Breast epithelium (tissue), 3 donors: ENCODE measurements at regions not wholly inside any gene's neighbourhood (a gene's known extent, or its start where the extent isn't known, plus 50 kb on each side); places are given as distances from the start of the nearest gene placed in this dataset.

Experiments used
- CTCF ChIP-seq, 3 donors: fragments of 450-650 bp; IDR thresholded peaks; one replicate each; pipeline ENCODE4 v1.5.1; 2016 to 2017; ENCODE audit warnings: antibody characterized with exemption in 3 of 3, mild to moderate bottlenecking in 3 of 3, moderate library complexity in 3 of 3
- POLR2A ChIP-seq: fragments of 450-650 bp; IDR thresholded peaks from one replicate; pipeline ENCODE4 v1.6.1; 2016; ENCODE audit warnings: antibody characterized with exemption, mild to moderate bottlenecking, moderate library complexity
- POLR2AphosphoS5 ChIP-seq, 3 donors: sonication (generic); formaldehyde crosslinking; IDR thresholded peaks; one replicate each; pipeline ENCODE4 v1.6.1; 2017; ENCODE audit warnings: antibody characterized with exemption in 3 of 3

GRCh38 chr3:18477620-18478019, 52.5 kb upstream of the SATB1 start:
- TF ChIP-seq CTCF (IDR thresholded peaks at IDR 0.05), result no peak
- TF ChIP-seq POLR2AphosphoS5 (IDR thresholded peaks at IDR 0.05), result no peak
- TF ChIP-seq POLR2A, result no peak
